ENCODE measurements at regions not wholly inside any gene's neighbourhood (a gene's known extent, or its start where the extent isn't known, plus 50 kb on each side); places are given as distances from the start of the nearest gene placed in this dataset.
"Not testable (repeated sequence)": the region's sequence is repeated elsewhere in the genome, so short reads cannot be mapped to it uniquely, and the experiment has no call there.

DNA sequence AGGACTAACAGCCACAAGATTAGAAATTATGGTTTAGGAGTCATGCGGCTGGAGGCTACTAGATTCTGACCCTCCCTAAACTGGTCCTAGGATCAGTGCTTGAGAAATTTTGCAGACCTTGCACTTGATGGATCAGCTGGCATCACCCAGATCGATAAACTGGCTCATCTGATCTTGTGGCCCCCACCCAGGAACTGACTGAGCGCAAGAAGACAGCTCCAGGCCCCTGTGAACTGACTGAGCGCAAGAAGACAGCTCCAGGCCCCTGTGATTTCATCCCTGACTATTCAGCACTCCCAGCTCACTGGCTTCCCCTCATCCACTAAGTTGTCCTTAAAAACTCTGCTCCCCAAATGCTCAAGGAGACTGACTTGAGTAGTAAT is 67.8 kb downstream of the MRPL36 start:
- DNase-seq (ENCODE audit: low read depth in 2 of 2, low spot score in 1 of 2), result not testable (repeated sequence)

DNA sequence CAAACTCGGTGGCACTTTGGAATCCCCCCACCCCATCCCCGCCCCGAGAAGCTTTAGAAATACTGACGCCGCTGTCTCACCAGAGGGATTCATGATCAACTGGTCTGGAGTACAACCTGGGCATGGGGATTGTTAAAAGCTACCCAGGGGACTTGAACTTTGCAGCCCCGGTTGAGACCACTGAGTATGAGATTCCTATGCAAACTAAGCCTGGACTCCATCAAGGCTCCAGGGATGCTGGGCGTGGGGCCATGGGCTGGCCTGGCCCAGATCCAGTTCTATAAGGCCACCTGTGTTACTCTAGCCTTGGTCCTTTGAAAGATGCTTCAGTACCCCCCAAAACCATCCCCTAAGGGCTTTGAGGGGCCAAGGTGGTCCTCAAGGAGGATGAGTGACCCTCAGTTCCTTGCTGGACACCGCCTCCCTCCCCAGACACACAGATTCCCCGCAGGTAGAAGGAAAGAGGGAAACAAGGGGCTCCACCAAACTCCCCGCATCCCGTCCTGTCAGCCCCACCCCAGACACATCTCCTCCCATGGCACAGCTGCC is 68.5 kb downstream of the MRPL36 start:
- no peak for DNase-seq (ENCODE audit: low read depth in 2 of 2, low spot score in 1 of 2)

DNA sequence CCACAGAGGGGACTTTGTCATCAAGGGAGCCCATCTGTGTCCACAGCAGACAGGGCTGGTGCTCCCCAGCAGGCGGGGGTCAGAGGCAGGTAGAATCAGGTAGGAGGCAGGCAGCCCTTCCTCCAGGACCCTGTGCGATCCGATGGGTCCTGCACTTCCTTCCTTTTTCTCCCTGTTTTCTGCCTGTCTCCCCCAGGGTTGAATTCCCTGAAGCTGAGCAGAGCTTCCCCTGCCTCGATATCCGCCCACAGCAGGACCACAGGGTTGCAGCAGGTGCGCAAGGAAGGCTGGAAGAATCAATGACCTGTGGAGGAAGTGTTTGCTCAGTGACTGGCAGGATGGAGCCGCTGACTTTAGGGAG is 69.2 kb downstream of the MRPL36 start:
- DNase-seq (ENCODE audit: low read depth in 2 of 2, low spot score in 1 of 2), result no peak

DNA sequence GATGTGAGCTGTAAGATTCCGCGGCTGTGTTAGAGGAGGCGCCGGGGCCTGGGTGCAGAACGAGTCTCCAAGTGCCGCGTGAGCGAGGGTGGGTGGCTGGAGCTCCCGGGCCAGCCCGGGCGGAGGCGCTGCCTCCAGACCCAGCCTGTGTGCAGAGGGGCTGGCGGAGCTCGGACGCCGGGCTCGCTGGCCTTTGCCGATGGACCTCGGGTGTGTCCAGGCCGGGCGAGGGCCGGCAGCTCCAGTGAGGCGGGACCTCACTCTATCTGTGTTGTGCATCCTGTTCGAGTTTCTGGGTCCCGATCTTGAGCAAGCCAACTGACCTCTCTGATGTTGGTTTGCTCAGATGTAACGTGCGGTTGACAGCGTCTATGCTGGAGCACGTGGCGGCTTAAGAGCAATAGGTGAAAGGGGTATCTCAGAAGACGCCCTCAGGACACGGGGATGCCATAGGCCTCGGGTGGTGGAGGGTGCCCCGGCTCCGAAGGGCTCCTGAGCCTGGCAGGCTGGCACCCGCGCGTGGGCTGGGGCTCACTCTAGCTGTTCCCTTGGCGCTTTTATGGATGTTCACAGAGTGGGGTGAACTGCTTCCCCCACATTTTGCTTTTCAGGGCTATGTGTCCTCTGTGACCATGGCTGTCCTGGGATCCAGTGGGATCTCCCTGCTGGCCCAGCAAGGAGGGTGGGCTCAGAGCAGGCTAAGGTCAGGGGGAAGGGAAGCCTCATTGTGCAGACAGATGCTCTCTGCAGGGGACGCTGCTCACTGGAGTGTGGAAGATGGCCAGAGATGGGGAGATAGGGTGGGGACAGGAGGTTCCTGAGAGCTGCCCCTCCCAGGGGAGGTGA is 69.8 kb downstream of the MRPL36 start:
- DNase-seq (ENCODE audit: low read depth in 2 of 2, low spot score in 1 of 2), result no peak

DNA sequence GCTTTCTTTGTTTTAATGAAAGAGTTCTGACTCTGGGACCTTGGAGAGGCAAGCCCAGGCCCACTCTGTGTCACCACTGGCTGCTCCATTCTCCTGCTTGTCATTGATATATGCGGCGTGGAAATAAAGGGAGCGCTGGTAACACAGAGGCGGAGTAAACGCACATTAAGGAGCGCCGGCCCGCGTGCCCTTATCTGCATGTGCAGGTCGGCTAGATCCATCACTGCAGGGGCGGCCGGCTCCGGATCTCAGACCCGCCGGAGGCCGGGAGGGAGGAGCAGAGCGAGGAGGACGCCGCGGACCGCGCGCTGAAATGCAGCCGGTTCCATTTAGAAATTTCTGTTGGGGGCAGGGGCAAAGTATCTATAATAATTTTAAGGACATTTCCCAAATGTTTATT is 70.8 kb downstream of the MRPL36 start:
- no peak for DNase-seq (ENCODE audit: low read depth in 2 of 2, low spot score in 1 of 2)

DNA sequence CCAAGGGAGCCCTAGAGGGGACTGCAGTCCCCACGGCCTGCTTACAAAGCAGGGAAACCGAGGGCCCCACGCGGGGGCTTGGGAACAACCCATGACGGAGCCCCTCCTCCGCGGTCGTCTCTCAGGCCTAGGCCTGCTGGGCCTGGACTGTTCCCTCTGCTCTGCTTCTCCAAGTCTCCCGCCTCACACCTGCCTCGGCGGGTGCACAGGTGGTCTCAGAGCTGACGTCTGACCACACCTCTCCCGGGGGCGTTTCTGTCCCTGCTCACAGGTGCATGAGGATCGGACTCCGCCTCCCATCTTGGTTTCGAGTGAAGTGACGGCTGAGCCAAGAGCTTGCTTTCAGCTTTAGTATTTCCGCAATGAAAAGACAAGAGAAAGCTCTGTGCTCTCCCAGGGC is 72.1 kb downstream of the MRPL36 start:
- no peak for DNase-seq (ENCODE audit: low read depth in 2 of 2, low spot score in 1 of 2)

DNA sequence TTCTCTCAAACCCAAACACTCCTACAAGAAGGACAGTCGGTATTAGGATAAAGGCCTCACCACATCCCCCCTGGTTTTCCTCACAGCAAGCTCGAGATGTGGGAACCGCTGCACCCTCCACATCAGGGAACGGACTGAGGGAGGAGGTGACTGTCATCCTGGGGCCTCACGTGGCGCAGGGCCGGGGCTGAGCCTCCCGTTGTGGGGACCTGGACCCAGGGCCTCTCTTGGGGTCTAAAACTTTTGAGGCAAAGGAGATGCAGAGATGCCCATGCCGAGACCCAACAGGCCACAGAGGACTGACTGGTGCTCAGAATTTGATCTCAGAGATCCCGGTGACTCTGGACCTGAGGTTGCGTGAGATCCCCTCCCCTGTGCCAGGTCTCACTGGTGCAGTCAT is 72.7 kb downstream of the MRPL36 start:
- DNase-seq (ENCODE audit: low read depth in 2 of 2, low spot score in 1 of 2), result no peak

DNA sequence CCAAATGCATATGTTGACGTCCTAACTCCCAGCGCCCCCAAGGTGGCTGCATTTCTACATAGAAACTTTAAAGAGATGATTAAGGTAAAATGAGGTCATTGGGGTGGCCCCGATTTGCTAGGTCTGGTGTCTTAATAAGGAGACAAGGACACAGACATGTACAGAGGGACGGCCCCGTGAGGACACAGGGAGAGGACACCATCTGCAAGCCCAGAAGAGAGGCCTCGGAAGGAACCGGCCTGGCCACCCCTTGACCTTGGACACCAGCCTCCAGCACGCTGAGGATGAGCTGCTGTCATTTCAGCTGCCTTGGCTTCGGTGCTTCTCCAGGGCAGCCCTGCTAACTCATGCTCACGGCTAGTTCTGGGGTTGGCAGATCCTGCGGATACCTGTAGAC is 73.2 kb downstream of the MRPL36 start:
- DNase-seq (ENCODE audit: low read depth in 2 of 2, low spot score in 1 of 2), result no peak

DNA sequence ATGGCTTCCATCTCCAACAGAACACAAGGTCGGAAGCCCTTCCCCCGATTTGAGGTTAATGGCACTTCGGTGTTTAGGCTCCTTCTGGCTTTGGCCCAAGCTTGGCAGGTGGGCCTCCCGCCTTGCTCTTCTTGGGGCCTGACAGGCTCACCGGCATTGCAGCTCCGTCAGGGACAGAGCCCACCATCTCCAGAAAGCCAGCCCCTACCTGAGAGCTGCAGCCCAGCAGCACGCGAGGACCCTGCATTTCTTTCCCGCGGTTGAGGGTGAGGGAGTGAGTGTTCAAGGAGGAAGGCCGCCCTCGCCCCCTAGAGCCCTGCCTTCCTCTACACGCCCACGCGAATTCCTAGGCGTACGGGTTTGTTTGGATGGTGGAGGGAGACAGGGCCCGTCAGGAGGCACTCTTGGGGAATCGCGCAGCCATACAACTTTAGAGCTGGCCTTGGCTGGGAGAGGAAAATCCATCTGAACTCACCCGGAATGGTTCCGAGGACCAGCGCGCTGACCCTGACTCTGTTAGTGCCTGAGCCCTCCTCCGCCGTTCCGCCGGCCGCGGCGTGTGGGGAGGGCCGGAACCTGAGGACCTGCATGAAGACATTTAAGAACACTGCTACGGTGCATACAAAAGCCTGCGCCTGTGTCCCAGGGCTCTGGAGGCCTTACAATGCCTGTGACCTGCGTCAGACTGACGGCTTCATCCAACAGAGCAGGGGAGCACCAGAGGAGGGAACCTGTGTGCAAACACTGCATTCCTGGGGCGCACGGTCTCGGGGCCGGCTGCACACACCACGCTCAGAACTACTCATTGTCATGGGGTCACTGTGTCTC is 73.8 kb downstream of the MRPL36 start:
- DNase-seq (ENCODE audit: low read depth in 2 of 2, low spot score in 1 of 2), result no peak

DNA sequence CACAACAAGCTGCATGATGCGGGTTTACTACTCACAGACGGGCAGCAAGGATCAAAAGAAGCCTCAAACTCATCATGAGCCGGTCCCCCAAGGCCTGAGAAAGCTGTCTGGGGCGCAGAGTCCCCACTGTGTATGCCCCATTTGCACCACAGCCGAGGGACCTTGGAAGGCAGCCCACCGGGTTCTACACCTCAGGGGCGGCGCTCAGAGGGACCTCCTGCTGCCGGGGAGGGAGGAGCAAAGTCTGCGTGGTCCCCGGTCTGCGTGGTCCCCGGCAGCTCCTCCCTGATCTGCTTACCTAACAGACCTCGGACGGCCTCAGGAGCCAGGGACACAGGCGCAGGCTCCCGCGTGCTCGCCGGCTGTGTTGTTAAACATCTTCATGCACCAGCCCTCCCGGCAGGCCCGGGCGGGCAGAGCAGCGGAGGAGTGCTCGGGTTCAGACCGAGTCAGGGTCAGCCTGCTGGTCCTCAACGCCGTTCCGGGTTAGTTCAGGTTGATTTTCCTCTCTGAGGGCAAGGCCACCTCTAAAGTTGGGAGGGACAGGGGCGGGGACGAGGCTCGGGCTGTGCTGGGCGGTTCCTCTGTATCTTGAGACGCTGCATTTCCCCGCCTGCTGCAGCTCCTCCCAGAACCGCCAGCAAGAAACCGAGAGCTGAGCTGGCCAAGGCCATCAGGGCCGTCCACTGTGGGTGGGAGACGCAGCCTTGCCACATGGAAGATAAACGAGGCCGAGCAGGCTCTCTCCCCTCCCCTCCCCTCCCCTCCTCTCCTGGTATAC is 74.6 kb downstream of the MRPL36 start:
- DNase-seq (ENCODE audit: low read depth in 2 of 2, low spot score in 1 of 2), result no peak

DNA sequence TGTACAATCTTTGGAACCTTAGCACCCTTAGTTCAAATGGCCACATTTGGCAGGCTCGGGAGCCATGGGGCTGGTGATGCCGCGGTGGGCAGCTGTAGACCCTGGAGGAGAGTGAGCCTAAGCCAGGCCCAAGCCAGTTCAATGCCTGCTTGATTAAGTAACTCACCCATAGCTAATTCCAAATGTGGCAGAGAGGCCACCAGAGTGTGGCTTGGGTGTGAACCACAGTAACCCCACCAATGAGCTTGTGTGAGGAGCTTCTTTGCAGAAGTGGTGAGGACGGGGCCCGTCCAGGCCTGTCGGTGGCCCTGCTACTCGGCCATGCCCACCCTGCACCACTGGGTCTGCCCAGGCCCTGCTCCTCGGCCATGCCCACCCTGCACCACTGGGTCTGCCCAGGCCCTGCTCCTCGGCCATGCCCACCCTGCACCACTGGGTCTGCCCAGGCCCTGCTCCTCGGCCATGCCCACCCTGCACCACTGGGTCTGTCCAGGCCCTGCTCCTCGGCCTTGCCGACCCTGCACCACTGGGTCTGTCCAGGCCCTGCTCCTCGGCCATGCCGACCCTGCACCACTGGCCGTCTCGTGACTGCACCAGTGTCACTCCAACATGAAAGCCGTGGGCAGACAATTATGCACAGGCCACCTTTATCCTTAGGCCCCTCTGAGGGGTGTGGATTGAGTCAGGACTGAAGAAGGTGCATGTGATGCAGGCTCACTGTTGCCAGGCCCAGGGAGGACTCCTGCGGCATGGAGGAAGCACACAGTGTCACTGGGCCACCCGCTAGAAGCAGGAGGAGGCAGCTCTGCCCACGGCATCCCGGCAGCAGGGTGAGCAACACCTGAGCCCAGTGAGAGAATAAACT is 75.4 kb downstream of the MRPL36 start:
- no peak for DNase-seq (ENCODE audit: low read depth in 2 of 2, low spot score in 1 of 2)

DNA sequence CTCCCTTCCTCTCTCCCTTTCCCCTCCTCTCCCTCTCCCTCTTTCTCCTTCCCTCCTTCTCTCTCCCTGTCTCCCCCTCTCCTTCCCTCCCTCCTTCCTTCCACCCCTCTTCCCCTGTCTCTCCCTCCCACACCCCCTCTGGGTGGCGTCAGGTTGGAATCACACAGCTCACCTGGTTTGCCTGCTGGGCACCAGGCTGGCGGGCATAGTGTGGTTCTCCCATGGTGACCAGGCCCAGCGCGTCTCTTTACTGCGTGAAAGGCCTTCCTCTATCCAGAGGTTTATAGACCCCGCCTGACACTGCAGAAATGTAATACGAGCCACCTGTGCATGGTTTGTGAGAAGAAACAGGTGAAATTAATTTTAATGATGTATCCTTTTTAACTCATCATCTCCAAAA is 76.2 kb downstream of the MRPL36 start:
- no peak for DNase-seq (ENCODE audit: low read depth in 2 of 2, low spot score in 1 of 2)

DNA sequence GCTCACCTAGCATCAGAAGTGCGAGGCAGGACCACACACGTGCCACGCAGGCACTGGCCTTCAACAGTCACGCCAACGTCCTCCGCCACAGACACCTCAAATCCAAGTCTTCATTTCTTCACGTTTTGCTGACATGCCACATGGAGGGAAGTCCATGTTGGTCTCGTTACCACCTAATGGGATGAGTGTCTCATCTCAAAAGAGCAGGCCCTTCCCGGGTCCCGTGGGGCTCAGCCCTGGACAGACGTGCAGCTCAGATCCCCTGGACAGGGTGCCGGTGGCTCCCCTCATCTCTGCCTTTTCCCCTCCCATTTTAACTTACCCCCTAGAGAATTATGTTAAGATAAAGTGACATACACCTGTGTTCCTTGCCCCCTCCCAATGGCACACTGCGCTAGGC is 76.8 kb downstream of the MRPL36 start:
- DNase-seq (ENCODE audit: low read depth in 2 of 2, low spot score in 1 of 2), result no peak

DNA sequence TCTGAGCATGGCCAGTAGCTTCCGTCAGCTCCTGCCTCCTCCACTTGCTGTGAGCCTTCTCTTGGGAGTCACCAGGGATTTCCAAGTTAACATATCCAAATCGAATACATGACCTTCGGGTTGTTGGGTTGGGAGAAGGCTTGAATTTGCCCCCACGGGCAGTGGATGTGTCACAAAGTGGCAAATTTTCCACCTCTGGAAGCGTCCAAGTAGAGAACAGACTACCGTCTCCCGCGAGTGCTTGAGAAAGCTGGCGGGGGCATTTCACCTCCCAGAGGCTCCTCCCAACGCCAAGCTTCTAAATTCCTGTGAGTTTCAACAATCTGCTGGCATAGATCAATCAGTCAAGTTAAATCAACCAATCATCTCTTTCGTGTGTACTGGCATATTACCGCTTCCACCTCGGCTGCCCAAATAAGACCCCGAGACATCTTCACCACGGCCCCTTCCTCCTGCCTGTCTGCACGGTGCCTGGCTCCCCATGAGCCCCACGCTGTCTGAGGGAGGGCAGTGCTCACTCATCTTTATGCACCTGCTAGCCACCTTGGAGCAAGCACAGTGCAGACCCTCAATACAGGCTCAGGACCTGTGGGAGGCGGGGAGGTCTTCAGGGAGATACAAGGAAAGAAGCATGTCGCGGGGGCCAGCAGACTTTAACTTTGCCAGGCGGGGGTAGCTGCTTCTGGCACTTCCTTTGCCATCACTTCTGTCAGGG is 79.1 kb downstream of the MRPL36 start:
- no peak for DNase-seq (ENCODE audit: low read depth in 2 of 2, low spot score in 1 of 2)

DNA sequence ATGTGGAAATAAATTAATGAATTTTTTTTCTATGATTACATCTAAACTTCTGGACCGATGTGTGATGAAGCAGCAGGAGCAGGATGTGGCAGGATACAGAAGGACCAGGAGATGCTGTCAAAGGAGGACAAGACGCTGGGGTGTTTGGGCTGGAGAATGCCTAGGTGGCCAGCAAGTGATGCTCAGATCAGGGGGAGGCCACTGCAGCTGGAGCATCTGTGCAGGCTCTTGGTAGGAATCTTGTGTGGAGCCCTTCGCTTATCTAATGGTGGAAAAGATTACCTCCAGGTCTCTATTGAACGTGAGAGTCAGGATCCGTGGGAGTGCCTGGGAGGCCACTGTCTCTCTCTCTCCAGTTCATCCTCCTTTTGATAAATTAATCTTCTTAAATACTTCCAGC is 79.8 kb downstream of the MRPL36 start:
- no peak for DNase-seq (ENCODE audit: low read depth in 2 of 2, low spot score in 1 of 2)

DNA sequence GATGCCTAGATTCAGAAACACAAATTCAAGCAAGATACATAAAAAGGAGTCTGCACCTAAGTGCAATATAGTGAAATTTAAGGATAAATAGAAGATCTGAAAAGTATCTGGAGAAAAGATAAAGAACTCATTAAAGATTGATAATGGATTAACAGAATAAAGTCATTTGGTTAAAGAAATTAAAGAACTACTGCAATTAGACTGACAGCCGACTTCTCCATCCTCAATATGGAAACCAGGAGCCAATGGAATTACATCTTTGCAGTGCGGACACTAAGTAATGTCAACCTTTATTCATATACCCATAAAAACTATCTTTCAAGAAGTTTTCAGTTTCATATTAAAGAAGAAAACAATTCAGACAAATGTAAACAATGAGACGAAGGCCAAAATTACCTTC is 81.0 kb downstream of the MRPL36 start:
- DNase-seq (ENCODE audit: low read depth in 2 of 2, low spot score in 1 of 2), result no peak

DNA sequence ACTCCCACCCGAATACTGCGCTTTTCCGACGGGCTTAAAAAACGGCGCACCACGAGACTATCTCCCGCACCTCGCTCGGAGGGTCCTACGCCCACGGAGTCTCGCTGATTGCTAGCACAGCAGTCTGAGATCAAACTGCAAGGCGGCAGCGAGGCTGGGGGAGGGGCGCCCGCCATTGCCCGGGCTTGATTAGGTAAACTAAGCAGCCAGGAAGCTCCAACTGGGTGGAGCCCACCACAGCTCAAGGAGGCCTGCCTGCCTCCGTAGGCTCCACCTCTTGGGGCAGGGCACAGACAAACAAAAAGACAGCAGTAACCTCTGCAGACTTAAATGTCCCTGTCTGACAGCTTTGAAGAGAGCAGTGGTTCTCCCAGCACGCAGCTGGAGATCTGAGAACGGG is 89.5 kb downstream of the MRPL36 start:
- not testable (repeated sequence) for DNase-seq (ENCODE audit: low read depth in 2 of 2, low spot score in 1 of 2)

DNA sequence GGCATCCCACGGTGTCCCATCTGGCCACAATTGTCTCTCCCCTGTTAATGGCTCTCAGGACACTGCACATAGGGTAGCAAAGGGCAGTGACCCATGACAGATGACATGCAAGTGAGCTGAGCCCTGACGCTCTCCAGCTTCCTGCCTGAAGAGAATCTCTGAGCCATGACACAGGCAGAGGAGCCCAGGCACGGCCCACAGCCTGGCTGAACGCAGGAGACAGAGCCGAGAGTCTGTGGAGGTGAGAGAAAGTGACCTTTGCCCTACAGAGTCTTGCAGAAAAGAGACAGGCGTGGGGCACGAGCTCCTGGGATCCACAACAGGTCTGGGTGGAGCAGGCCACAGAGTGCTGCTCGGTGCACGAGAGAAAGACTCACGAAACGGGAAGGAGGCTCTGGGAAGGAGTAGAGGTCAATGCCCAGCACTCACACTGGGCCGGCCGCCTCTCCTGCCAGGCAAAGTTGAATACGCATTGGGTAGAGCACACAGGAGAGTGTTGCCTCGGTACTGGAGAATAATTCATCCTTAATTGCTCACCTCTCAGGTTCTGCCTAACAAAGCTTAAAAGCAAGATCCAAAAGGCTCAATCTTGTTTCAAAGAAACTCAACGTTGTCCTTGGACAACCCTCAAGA is 90.3 kb downstream of the MRPL36 start:
- no peak for DNase-seq (ENCODE audit: low read depth in 2 of 2, low spot score in 1 of 2)

DNA sequence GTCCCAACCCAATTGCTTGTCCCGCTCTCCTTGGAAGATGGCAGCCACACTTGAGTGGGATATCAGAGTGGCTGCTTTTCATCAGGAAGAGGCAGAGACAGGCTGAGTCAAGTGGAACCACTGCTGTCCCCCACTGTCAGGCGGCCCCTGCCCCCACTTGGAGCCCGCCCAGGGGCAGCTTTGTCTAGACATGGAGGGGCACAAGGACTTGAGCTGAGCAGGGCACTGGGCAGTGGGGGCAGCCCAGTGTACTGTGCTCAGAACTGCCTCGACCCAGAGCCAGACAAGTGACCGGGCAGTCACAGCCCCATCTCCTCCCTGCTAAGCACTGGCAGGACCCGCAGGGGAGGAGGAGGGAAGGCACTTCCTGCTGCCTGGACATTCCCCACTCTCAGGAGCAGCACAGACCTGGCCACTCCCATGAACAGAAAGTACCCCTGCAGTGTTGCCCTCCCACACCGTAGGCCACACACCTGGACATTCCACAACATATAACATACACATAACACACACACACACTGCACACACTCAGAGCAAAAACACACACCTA is 91.0 kb downstream of the MRPL36 start:
- DNase-seq (ENCODE audit: low read depth in 2 of 2, low spot score in 1 of 2), result no peak

Data from stimulated activated CD8-positive, alpha-beta memory T cell treated with anti-CD3 and anti-CD28 coated beads, Interleukin-4, amount 100 ng/mL, for 1 hour (primary cell).